Astrocyte of the spinal cord (primary cell): ENCODE measurements at regions not wholly inside any gene's neighbourhood (a gene's known extent, or its start where the extent isn't known, plus 50 kb on each side); places are given as distances from the start of the nearest gene placed in this dataset.

ENCODE experiments used
- DNase-seq: peaks from one replicate; pipeline ENCODE4 v3.0.0; 2011; ENCODE audit warnings: low read depth, low spot score
- H3K4me3 ChIP-seq: 2 replicates; pipeline ENCODE4 v1.5.1; 2011; ENCODE audit warnings: low read depth, mild to moderate bottlenecking, low read length, moderate library complexity
- in situ Hi-C: cut with HindIII; loops from 2 replicates; pipeline ENCODE4 v1.10.0; 2017; ENCODE audit warnings: low sequenced_read_pairs
- TF ChIP-seq, protein P1 (sequence below): IDR thresholded peaks from 2 replicates; pipeline ENCODE4 v1.5.1; 2012; ENCODE audit warnings: low read depth, mild to moderate bottlenecking, low read length, inconsistent platforms

DNA sequence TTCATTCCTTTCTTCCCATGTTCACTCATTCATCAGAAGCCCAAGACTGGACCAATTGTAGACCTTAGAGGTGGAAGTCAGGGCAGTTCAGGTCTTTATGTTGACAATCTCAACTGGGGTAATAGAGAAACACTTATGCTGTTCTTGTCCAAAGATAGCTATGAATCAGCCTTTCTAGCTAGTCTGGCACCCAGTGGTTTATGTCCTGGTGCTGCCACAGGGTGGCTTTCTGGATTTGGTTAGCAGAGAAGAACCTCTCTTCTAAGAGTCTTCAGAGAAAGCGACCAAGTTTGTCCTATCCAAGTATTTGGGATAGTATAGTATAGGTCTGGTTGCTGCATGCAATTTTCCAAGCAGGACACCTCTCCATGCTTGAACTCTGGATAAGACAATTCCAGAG is 83.3 kb downstream of the NOG start:
- in situ Hi-C loops: no loop called here
- DNase-seq: no peak

DNA sequence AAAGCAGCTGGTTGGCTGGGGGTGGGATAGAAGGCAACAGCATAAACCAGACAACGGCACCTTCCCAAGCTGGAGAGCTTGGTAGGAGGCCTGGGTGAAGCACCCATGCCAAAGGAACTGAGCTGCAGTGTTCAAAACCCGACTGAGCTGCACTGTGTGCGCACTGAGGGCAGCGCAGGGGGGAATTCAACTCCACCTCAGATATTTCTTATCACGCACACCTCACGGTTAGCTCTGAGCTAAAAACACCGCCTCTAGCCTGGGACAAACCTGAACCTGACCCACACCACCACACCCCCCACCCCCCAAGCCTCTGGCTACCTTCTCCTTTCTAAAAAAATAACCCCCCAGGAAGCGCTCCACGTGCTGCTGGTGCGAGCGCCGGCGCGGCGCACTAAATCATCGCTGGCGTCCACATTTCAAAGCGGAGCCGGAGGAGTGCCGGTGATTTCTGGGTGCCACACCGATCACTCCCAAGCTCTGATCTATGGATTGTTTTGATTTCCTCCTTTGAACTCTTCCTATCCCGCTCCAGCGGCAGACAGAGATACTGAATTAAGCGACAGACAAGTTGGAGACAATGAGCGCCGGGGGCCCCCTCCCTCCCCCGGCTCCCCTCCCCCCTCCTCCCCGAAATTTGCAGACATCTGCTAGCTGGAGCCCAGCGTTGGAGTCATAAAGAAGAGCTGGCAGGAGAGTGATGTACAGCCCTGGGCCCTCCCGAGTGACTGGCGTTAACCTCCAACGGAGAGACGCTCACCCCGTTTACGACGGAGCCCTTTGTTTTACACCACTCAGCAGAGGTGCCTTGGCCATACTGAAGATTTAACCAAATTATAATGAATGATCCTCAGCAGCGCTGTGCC is 85.0 kb downstream of the NOG start:
- in situ Hi-C loops: no loop called here
- TF ChIP-seq, protein P1, sequence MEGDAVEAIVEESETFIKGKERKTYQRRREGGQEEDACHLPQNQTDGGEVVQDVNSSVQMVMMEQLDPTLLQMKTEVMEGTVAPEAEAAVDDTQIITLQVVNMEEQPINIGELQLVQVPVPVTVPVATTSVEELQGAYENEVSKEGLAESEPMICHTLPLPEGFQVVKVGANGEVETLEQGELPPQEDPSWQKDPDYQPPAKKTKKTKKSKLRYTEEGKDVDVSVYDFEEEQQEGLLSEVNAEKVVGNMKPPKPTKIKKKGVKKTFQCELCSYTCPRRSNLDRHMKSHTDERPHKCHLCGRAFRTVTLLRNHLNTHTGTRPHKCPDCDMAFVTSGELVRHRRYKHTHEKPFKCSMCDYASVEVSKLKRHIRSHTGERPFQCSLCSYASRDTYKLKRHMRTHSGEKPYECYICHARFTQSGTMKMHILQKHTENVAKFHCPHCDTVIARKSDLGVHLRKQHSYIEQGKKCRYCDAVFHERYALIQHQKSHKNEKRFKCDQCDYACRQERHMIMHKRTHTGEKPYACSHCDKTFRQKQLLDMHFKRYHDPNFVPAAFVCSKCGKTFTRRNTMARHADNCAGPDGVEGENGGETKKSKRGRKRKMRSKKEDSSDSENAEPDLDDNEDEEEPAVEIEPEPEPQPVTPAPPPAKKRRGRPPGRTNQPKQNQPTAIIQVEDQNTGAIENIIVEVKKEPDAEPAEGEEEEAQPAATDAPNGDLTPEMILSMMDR: no peak
- no peak for DNase-seq
- H3K4me3 ChIP-seq: peak overlapping the region; percentile 23

More for the DNA sequence above, 83.3 kb downstream of the NOG start:
- TF ChIP-seq, protein P1: peak; percentile 6
- H3K4me3 ChIP-seq: no peak overlapping the region

DNA sequence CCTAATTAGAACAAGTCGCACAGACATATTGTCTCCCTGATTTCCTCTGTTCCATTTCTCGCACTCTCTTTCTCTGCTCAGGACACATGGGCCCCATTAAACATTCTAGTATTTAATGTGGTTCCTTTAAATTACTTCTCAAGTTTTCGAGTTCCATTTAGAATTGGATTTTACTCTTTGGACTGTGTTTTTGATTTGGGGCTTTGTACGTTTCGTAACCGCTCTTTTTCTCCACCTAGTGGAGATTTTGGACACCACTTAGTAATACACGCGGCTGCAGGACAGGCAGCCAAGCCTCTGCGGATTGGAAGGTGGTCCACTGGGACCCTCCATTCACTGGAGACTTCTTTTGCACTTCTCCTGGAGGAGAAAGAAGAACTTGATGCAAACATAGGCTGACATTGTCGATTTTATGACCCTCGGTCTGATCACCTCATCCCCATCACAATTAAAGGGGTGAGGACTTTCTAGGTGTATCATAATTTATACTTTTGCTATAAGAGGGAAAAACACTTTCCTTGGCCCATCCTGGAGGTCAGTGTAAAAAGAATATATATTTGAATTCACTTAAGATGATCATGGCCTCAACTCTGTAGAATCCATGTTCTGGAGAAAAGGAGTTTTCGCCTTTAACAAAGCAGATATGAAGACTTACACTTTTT is 85.7 kb downstream of the NOG start:
- peak overlapping the region; percentile 23 for H3K4me3 ChIP-seq
- in situ Hi-C loops: no loop called here
- TF ChIP-seq, protein P1: peak; percentile 66
- peak; percentile 56 for DNase-seq

DNA sequence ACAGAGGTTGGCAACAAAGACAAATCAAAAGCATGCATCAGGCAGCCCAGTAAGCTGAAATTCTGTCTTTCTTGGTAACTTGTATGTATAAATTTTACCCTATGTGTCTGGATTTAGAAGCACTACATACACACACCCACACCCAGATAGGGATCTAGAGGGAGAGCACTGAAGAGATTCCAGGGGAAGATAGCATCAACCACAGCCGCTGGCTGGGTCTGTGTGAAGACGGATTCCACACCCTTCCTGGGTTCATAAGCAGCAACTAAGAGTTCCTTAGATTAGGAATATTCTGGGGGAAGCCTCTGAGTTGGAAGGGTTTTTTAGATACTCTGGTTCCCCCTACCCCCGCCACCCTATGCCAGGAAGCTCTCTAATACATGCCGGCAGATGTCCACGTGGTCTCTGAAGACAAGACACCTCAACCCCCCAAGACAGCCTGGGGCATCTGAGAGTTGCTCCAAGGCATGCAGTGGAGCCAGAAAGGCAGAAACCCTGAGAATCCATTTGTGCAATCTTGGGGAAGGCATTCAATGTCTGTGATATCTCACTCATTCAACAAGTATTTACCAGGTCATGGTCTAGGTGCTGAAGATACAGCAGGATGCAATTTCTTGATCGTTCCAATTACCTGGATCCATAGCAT is 86.4 kb downstream of the NOG start:
- TF ChIP-seq, protein P1: no peak
- no peak for DNase-seq
- in situ Hi-C loops: no loop called here
- no peak overlapping the region for H3K4me3 ChIP-seq

DNA sequence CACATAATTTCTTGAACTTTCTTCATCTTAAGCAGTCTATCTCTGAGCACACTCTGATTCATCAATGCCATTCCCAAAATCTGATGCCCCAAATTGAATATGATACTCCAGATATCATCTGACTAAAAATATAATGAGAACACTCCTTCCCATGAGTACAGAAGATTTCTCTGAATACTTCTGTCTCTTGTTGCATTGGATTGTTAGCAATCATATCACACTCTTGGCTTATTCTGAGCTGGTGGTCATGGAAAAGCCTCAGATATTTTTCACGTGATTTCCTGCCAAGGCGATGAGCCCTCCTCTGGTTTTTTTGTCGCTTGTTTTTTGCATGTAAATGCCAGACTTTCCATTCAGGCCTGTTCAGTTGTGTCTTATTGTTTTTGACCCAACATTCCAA is 87.2 kb downstream of the NOG start:
- TF ChIP-seq, protein P1: no peak
- no peak overlapping the region for H3K4me3 ChIP-seq
- in situ Hi-C loops: no loop called here
- peak; percentile 22 for DNase-seq

DNA sequence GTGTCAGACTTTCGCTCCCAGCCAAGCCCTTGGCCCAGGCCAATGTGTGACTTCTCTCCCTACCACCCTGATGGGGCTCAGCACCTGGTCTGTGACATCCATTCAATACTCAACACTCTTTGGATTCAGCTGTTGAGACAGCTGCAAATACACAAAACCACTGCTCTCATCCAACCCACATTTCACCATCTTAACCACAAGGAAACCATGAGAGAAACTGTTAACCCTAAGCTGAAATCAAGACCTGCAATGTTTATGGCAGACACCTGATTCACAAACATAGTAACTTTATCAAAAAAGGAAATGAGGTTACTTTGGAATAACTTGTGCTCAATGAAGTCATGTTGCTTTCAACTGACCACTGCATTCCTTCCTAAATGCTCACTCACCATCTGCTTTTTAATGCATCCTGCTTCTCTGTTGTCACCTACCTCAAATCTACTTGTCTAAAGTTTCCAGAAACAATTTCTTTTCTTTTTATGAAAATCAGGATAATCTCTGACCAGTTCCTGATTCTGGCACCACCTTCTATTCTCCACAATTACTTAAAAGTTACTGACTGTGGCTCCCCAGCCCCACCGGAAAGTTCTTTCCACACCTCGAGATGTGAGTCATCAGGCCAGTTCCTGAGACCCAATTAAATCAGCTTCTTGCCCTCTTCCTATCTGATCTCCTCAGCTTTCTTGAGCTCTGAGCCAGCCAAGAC is 88.2 kb downstream of the NOG start:
- in situ Hi-C loops: no loop called here
- peak; percentile 95 for DNase-seq
- H3K4me3 ChIP-seq: no peak overlapping the region
- TF ChIP-seq, protein P1: no peak
